ENCODE measurements at regions not wholly inside any gene's neighbourhood (a gene's known extent, or its start where the extent isn't known, plus 50 kb on each side); places are given as distances from the start of the nearest gene placed in this dataset.

- Histone ChIP-seq H3K9me3 (ENCODE audit: low read depth, low read length) (no peaks in the 10 kb centered on the region), H3K27me3 (ENCODE audit: insufficient read depth, low read length) (no peaks in the 10 kb centered on the region), H3K4me1 (ENCODE audit: insufficient read depth, low read length) (no peaks in the 10 kb centered on the region), H3K4me2 (ENCODE audit: insufficient read depth, low read length) (no peak overlapping the region), H3K36me3 (ENCODE audit: insufficient read depth, low read length) (no peaks in the 10 kb centered on the region), H3K27ac (ENCODE audit: low read depth, low read length) (no peak overlapping the region), H4K20me1 (ENCODE audit: insufficient read depth, low read length) (no peaks in the 10 kb centered on the region), H3K79me2 (ENCODE audit: insufficient read depth, low read length) (no peaks in the 10 kb centered on the region), H2AFZ (ENCODE audit: low read length) (no peak overlapping the region), H3K4me3 (ENCODE audit: insufficient read depth, low read length) (no peak overlapping the region)
- DNase-seq (ENCODE audit: insufficient read length, low spot score, missing footprints): no peak
- TF ChIP-seq CTCF (IDR thresholded peaks at IDR 0.05; ENCODE audit: extremely low read depth, low read depth, low read length): no peak
These were observed 584.5 kb downstream of the SLITRK1 start for GRCh38 chr13:83297586-83298290.

GRCh38 chr13:83295686-83296085 lies 586.6 kb downstream of the SLITRK1 start:
- no peaks in the 10 kb centered on the region for H3K4me1 ChIP-seq (ENCODE audit: insufficient read depth, low read length)
- DNase-seq (ENCODE audit: insufficient read length, low spot score, missing footprints): no peak
- H3K4me2 ChIP-seq (ENCODE audit: insufficient read depth, low read length): no peak overlapping the region
- no peaks in the 10 kb centered on the region for H3K9me3 ChIP-seq (ENCODE audit: low read depth, low read length)
- H3K79me2 ChIP-seq (ENCODE audit: insufficient read depth, low read length): no peaks in the 10 kb centered on the region
- no peak overlapping the region for H3K27ac ChIP-seq (ENCODE audit: low read depth, low read length)
- no peak overlapping the region for H3K4me3 ChIP-seq (ENCODE audit: insufficient read depth, low read length)
- no peaks in the 10 kb centered on the region for H3K27me3 ChIP-seq (ENCODE audit: insufficient read depth, low read length)
- no peaks in the 10 kb centered on the region for H3K36me3 ChIP-seq (ENCODE audit: insufficient read depth, low read length)
- no peak for TF ChIP-seq CTCF (IDR thresholded peaks at IDR 0.05; ENCODE audit: extremely low read depth, low read depth, low read length)
- no peak overlapping the region for H2AFZ ChIP-seq (ENCODE audit: low read length)
- no peaks in the 10 kb centered on the region for H4K20me1 ChIP-seq (ENCODE audit: insufficient read depth, low read length)

- no peak for DNase-seq (ENCODE audit: insufficient read length, low spot score, missing footprints)
- Histone ChIP-seq H3K9me3 (ENCODE audit: low read depth, low read length) (no peaks in the 10 kb centered on the region), H3K4me1 (ENCODE audit: insufficient read depth, low read length) (no peaks in the 10 kb centered on the region), H3K27me3 (ENCODE audit: insufficient read depth, low read length) (no peaks in the 10 kb centered on the region), H3K27ac (ENCODE audit: low read depth, low read length) (no peak overlapping the region), H3K4me3 (ENCODE audit: insufficient read depth, low read length) (no peak overlapping the region), H3K4me2 (ENCODE audit: insufficient read depth, low read length) (no peak overlapping the region), H2AFZ (ENCODE audit: low read length) (no peak overlapping the region), H3K36me3 (ENCODE audit: insufficient read depth, low read length) (no peaks in the 10 kb centered on the region), H4K20me1 (ENCODE audit: insufficient read depth, low read length) (no peaks in the 10 kb centered on the region), H3K79me2 (ENCODE audit: insufficient read depth, low read length) (no peaks in the 10 kb centered on the region)
- no peak for TF ChIP-seq CTCF (IDR thresholded peaks at IDR 0.05; ENCODE audit: extremely low read depth, low read depth, low read length)
These were observed 595.5 kb downstream of the SLITRK1 start for GRCh38 chr13:83286737-83287136.

- TF ChIP-seq CTCF (IDR thresholded peaks at IDR 0.05; ENCODE audit: extremely low read depth, low read depth, low read length): no peak
- H3K36me3 ChIP-seq (ENCODE audit: insufficient read depth, low read length): no peaks in the 10 kb centered on the region
- no peak for DNase-seq (ENCODE audit: insufficient read length, low spot score, missing footprints)
- H3K27me3 ChIP-seq (ENCODE audit: insufficient read depth, low read length): no peaks in the 10 kb centered on the region
- H3K4me2 ChIP-seq (ENCODE audit: insufficient read depth, low read length): no peak overlapping the region
- no peak overlapping the region for H3K4me3 ChIP-seq (ENCODE audit: insufficient read depth, low read length)
- H3K79me2 ChIP-seq (ENCODE audit: insufficient read depth, low read length): no peaks in the 10 kb centered on the region
- H3K27ac ChIP-seq (ENCODE audit: low read depth, low read length): no peak overlapping the region
- peaks cover 3% of the 10 kb centered on the region for H3K9me3 ChIP-seq (ENCODE audit: low read depth, low read length)
- H2AFZ ChIP-seq (ENCODE audit: low read length): no peak overlapping the region
- H3K4me1 ChIP-seq (ENCODE audit: insufficient read depth, low read length): no peaks in the 10 kb centered on the region
- H4K20me1 ChIP-seq (ENCODE audit: insufficient read depth, low read length): no peaks in the 10 kb centered on the region
These were observed 600.6 kb downstream of the SLITRK1 start for GRCh38 chr13:83281654-83282053.

All from osteoblast (primary cell).